GM12872 (cell line): ENCODE measurements at regions not wholly inside any gene's neighbourhood (a gene's known extent, or its start where the extent isn't known, plus 50 kb on each side); places are given as distances from the start of the nearest gene placed in this dataset.

Source experiments
- TF ChIP-seq, protein P1 (sequence below): IDR thresholded peaks from 3 replicates; pipeline ENCODE4 v1.5.1; 2011; ENCODE audit warnings: low read depth, mild to moderate bottlenecking, low read length, moderate library complexity; ENCODE audit not compliant: insufficient read depth

DNA sequence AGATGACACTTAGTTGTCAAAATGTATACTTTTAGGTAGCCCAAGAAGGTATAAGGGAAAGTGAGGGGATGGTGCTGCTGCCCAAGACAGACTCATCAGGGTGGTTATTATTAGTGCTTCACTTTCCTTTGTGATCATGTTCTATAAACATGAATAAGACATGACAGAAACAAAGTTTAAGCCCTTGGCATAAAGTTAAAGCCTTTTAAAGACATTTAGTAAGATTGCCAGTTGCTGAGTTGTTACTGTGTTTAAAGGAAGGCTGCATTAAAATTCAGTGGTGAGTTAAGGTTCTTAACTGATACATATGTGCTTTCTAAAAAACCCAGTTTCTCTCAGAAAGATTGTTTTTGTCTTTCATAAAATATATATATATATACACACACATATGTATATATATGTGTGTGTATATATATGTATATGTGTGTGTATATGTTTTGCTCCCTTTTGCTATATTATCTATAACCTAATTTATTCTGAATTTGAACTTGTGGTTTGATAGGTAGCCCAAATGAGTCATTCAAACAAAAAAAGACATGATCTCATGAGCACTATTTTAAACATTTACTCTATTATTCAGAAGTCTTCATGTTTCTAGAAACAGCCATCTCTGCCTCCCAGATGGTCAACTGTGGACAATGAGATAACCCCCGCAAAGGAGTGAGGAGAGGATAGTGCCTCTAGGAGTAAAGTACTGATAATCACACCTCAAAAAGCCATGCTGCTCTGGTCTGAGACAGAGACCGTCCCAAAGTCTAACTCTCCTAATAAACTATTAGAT is 98.1 kb upstream of the OTUD4 start:
- TF ChIP-seq, protein P1, sequence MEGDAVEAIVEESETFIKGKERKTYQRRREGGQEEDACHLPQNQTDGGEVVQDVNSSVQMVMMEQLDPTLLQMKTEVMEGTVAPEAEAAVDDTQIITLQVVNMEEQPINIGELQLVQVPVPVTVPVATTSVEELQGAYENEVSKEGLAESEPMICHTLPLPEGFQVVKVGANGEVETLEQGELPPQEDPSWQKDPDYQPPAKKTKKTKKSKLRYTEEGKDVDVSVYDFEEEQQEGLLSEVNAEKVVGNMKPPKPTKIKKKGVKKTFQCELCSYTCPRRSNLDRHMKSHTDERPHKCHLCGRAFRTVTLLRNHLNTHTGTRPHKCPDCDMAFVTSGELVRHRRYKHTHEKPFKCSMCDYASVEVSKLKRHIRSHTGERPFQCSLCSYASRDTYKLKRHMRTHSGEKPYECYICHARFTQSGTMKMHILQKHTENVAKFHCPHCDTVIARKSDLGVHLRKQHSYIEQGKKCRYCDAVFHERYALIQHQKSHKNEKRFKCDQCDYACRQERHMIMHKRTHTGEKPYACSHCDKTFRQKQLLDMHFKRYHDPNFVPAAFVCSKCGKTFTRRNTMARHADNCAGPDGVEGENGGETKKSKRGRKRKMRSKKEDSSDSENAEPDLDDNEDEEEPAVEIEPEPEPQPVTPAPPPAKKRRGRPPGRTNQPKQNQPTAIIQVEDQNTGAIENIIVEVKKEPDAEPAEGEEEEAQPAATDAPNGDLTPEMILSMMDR, result no peak

DNA sequence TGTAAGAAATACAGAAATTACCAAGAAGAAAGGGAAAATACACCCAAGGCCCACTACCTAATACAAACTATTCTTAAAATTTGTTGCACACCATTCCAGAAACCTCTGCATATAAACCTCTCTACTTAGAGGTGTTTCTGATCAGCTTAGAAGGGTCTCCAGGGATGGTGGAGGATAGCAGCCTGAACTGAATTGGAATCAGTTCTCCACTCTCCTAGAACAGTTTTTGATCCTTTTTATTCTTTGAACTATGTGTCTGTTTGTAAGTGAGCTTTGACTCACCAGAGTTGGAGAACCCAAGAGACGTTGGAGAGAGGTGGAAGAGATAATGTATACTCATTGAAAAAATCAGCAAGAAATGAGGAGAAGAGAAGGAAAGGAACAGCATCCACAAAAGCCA is 96.6 kb upstream of the OTUD4 start:
- TF ChIP-seq, protein P1, result no peak

DNA sequence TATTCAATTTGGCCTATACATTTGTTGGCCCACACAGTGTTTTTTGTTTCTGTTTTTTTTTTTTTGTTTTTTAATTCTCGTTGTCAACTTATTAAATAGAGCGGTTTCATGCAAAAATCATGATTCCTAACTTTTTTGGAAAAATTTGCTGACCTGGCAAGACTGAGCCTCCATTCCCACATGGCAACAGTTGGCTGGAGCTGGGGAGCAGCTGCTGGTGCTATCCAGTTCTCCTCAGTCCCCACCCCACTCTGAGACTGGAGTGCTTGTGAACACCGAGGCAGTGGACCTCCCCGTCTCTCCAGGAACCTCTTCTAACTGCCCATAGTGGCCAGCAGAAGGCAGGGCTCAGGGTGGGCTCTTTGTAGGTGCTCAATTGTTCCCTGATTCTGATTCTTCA is 95.7 kb upstream of the OTUD4 start:
- TF ChIP-seq, protein P1, result no peak

DNA sequence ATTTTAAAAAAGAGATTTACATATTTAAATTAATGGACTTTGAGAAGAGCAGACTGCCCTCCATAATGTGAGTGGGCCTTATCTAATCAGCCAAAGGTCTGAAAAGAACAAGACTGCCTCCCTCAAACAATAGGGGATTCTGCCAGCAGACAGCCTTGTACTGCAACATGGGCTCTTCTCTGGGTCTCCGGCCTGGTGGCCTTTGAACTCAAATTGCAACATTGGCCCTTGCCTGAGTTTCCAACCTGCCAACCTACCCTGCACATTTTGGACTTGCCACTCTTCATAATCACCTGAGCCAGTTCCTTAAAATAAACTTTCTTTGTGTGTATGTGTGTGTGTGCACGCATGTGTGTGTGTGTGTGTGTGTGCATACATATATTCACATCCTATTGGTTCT is 90.8 kb upstream of the OTUD4 start:
- TF ChIP-seq, protein P1, result no peak

DNA sequence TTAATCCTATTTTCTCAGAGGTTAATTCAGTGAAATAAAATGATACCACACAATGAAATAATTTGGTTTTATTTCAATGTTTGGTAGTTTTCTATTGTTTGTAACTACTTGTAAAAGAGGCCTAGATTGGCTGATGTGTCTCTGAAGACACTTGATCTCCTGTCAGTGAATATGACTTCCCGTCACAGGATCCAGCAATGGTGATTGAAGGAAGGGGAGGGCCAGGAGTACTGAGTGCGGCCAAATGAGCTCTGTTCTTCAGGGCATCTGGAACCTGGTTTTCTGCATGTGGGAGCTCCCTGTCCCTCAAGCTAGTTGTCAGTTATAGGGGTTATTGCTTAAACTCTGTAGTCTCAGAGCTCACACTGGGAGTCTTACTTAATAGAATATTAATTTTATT is 86.5 kb upstream of the OTUD4 start:
- TF ChIP-seq, protein P1, result no peak

DNA sequence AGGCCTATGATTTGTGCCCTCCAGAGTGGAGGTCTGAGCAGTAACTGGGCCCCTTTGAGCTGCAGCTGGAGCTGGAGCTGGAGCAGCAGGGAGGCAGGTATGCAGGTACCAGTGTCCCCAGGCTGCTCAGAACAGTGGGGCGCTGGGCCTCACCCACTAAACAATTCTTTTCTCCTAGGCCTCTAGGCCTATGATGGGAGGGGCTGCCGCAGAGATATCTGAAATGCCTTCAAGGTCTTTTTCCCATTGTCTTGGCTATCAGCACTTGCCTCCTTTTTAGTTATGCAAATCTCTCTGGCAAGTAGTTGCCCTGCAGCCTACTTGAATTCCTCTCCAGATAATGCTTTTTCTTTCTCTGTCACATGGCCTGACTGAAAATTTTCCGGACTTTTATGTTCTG is 79.7 kb upstream of the OTUD4 start:
- TF ChIP-seq, protein P1, result no peak

DNA sequence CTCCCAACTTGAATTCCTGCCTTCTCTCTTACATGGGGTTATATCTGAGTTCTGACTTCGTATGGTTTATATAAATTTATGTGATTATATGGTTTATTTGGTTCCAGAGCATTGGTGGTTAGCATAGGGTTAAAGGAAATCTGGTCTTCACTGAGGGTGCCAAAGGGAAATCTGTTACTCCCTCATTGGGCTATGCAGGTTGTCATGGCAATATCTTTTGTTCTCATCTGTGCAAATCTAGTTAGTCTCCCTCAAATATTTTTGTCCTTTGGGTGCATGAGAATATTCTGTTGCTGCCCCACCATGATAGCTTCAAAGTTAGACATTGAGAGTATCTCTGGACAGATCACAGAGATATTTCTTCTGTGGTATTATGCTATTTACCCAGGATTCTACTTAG is 71.8 kb upstream of the OTUD4 start:
- TF ChIP-seq, protein P1, result no peak
